Activated CD8-positive, alpha-beta memory T cell treated with anti-CD3 and anti-CD28 coated beads, Interleukin-2, amount 50 U/mL, for 24 hours (primary cell): ENCODE measurements at regions not wholly inside any gene's neighbourhood (a gene's known extent, or its start where the extent isn't known, plus 50 kb on each side); places are given as distances from the start of the nearest gene placed in this dataset.
"Not testable (repeated sequence)": the region's sequence is repeated elsewhere in the genome, so short reads cannot be mapped to it uniquely, and the experiment has no call there.

Experiments
- DNase-seq: peaks from one replicate; pipeline ENCODE4 v3.0.0-alpha.2; 2020; ENCODE audit errors: extremely low read depth

- DNase-seq: no peak
Observed at GRCh38 chr15:95606551-95606950, 723.9 kb upstream of the NR2F2 start.

GRCh38 chr15:95608371-95608770 is 722.1 kb upstream of the NR2F2 start:
- no peak for DNase-seq

GRCh38 chr15:95609096-95609495 is 721.4 kb upstream of the NR2F2 start:
- no peak for DNase-seq

- no peak for DNase-seq
Observed at GRCh38 chr15:95610945-95611344, 719.6 kb upstream of the NR2F2 start.

- DNase-seq: no peak
Observed at GRCh38 chr15:95615436-95615835, 715.1 kb upstream of the NR2F2 start.

- DNase-seq: no peak
Observed at GRCh38 chr15:95616306-95616705, 714.2 kb upstream of the NR2F2 start.

- no peak for DNase-seq
Observed at GRCh38 chr15:95620934-95621579, 709.4 kb upstream of the NR2F2 start.

GRCh38 chr15:95622843-95623242 is 707.7 kb upstream of the NR2F2 start:
- no peak for DNase-seq

- no peak for DNase-seq
Observed at GRCh38 chr15:95624100-95624499, 706.4 kb upstream of the NR2F2 start.

GRCh38 chr15:95624616-95625361 is 705.7 kb upstream of the NR2F2 start:
- DNase-seq: no peak

GRCh38 chr15:95626501-95627361 is 703.8 kb upstream of the NR2F2 start:
- no peak for DNase-seq

GRCh38 chr15:95629503-95630168 is 700.9 kb upstream of the NR2F2 start:
- DNase-seq: no peak

- DNase-seq: no peak
Observed at GRCh38 chr15:95630683-95631082, 699.8 kb upstream of the NR2F2 start.

- DNase-seq: no peak
Observed at GRCh38 chr15:95635666-95636065, 694.8 kb upstream of the NR2F2 start.

GRCh38 chr15:95636107-95636506 is 694.4 kb upstream of the NR2F2 start:
- DNase-seq: no peak

GRCh38 chr15:95637234-95637633 is 693.3 kb upstream of the NR2F2 start:
- not testable (repeated sequence) for DNase-seq

GRCh38 chr15:95639208-95639607 is 691.3 kb upstream of the NR2F2 start:
- no peak for DNase-seq

GRCh38 chr15:95644100-95644875 is 686.2 kb upstream of the NR2F2 start:
- no peak for DNase-seq

GRCh38 chr15:95645791-95646338 is 684.6 kb upstream of the NR2F2 start:
- DNase-seq: no peak

GRCh38 chr15:95646484-95647273 is 683.8 kb upstream of the NR2F2 start:
- no peak for DNase-seq
